Adrenal gland (tissue), 9 donors: ENCODE measurements at regions not wholly inside any gene's neighbourhood (a gene's known extent, or its start where the extent isn't known, plus 50 kb on each side); places are given as distances from the start of the nearest gene placed in this dataset.
"Not testable (repeated sequence)": the region's sequence is repeated elsewhere in the genome, so short reads cannot be mapped to it uniquely, and the experiment has no call there.

Experiments
- DNase-seq, 7 donors: peaks; one replicate each; pipeline ENCODE4 v3.0.0-alpha.2; 2019 to 2020
- H3K27ac ChIP-seq, 5 donors: fragments of 200-600 bp; sonication (generic) in 4 of 5; 1 replicate in 3 of 5; 2 replicates in 2 of 5; pipeline versions ENCODE4 v1.5.1 to v1.8.0; 2016 to 2020; ENCODE audit warnings: mild to moderate bottlenecking in 1 of 5
- H3K27me3 ChIP-seq: fragments of 200-600 bp; 2 replicates; pipeline ENCODE4 v1.8.0; 2021
- H3K36me3 ChIP-seq, 2 donors: fragments of 200-600 bp; replicated peaks in 1 of 2; 1 replicate in 1 of 2; 2 replicates in 1 of 2; pipeline versions ENCODE4 v1.5.1 to v1.8.0; 2018 to 2022
- H3K4me1 ChIP-seq, 2 donors: fragments of 200-600 bp; replicated peaks in 1 of 2; 1 replicate in 1 of 2; 2 replicates in 1 of 2; pipeline versions ENCODE4 v1.5.1 to v1.8.0; 2018 to 2021
- H3K4me3 ChIP-seq, 4 donors: fragments of 200-600 bp; sonication (generic) in 3 of 4; one replicate each; pipeline ENCODE4 v1.5.1; 2016 to 2018
- H3K9me3 ChIP-seq, 3 donors: fragments of 200-600 bp; sonication (generic) in 1 of 3; replicated peaks in 1 of 3; 1 replicate in 2 of 3; 2 replicates in 1 of 3; pipeline versions ENCODE4 v1.5.1 to v1.8.0; 2016 to 2021
- CTCF ChIP-seq, 6 experiments: fragments of 450-650 bp in 4 of 6; fragments of 200-600 bp in 2 of 6; sonication (generic) in 1 of 6; IDR thresholded peaks; 1 replicate in 5 of 6; 2 replicates in 1 of 6; pipeline versions ENCODE4 v1.5.1 to v1.8.0; 2016 to 2021; ENCODE audit warnings: antibody characterized with exemption in 6 of 6, mild to moderate bottlenecking in 2 of 6, moderate library complexity in 1 of 6
- POLR2A ChIP-seq, 2 donors: fragments of 450-650 bp; IDR thresholded peaks; one replicate each; pipeline ENCODE4 v1.6.1; 2017; ENCODE audit warnings: antibody characterized with exemption in 2 of 2, mild to moderate bottlenecking in 2 of 2, moderate library complexity in 1 of 2
- WGBS, 4 donors: extraction: QIAGEN DNeasy Blood & Tissue Kit in 2 of 4; methylation state at CpG; one replicate each; pipeline versions ENCODE4 v1.1.5 to v1.1.7; 2013 to 2017; 5-methylcytosine and 5-hydroxymethylcytosine counted together
- intact Hi-C, 2 donors: fragments of 100-400 bp; cut with DNase I; formaldehyde crosslinking; loops; one replicate each; pipeline versions ENCODE4 v1.14.1 to v1.15.0; 2022 to 2023
- donor health status: healthy with polysubstance abuse.
- donor health status: Bipolar disorder and iron deficiency.
- donor health status: DM: yes; HTN: yes; CAD: no.
- donor health status: DM: no; HTN: no; CAD: no.
- donor health status: DM: no; HTN: no; CAD: no.

- Histone ChIP-seq H3K36me3 (no peaks in the 10 kb centered on the region), H3K4me3 (no peak overlapping the region), H3K4me1 (no peaks in the 10 kb centered on the region), H3K9me3 (no peaks in the 10 kb centered on the region), H3K27ac (no peak overlapping the region), H3K27me3 (no peaks in the 10 kb centered on the region)
- no peak for DNase-seq
- TF ChIP-seq CTCF (IDR thresholded peaks at IDR 0.05), result no peak
- intact Hi-C loops, result no loop called here
- 66 to 76% (median 69%) methylated on average over 9 of the region's 9 CpGs for WGBS, 4 donors
Measured at GRCh38 chr6:137283940-137284810, 65.0 kb upstream of the IFNGR1 start.

GRCh38 chr6:137283080-137283479 lies 63.9 kb upstream of the IFNGR1 start:
- no peaks in the 10 kb centered on the region for H3K36me3 ChIP-seq
- 45 to 80% (median 60%) methylated on average over 2 of the region's 2 CpGs for WGBS, 4 donors
- no peak for DNase-seq
- TF ChIP-seq CTCF (IDR thresholded peaks at IDR 0.05), result no peak
- TF ChIP-seq POLR2A (IDR thresholded peaks at IDR 0.05), result no peak
- H3K4me1 ChIP-seq, result no peaks in the 10 kb centered on the region
- no peaks in the 10 kb centered on the region for H3K27me3 ChIP-seq
- H3K9me3 ChIP-seq, result no peaks in the 10 kb centered on the region
- no peak overlapping the region for H3K27ac ChIP-seq
- intact Hi-C loops, result no loop called here
- H3K4me3 ChIP-seq, result no peak overlapping the region

GRCh38 chr6:137282254-137282653 lies 63.1 kb upstream of the IFNGR1 start:
- Histone ChIP-seq H3K4me3 (no peak overlapping the region), H3K36me3 (no peaks in the 10 kb centered on the region), H3K9me3 (no peaks in the 10 kb centered on the region), H3K27me3 (no peaks in the 10 kb centered on the region), H3K4me1 (no peaks in the 10 kb centered on the region), H3K27ac (no peak overlapping the region)
- 66 to 76% (median 68%) methylated on average over 8 of the region's 8 CpGs for WGBS, 4 donors
- no peak for DNase-seq
- intact Hi-C loops, result no loop called here
- TF ChIP-seq POLR2A (IDR thresholded peaks at IDR 0.05) (no peak), CTCF (IDR thresholded peaks at IDR 0.05) (no peak)

- intact Hi-C loops, result loop anchor here in 1 of 2 donors (10.0 kb wide), 1 partner anchor 136 kb away; no protein-coding TSS in a partner anchor
- H3K27me3 ChIP-seq, H3K4me3 ChIP-seq, H3K4me1 ChIP-seq, H3K27ac ChIP-seq, H3K36me3 ChIP-seq, DNase-seq, H3K9me3 ChIP-seq: not testable (repeated sequence)
- 78 to 88% (median 87%) methylated on average over 4 of the region's 4 CpGs for whole genome bisulfite sequencing, 4 donors
Measured at GRCh38 chr6:137279279-137279678, 60.1 kb upstream of the IFNGR1 start.
